ENCODE measurements at regions not wholly inside any gene's neighbourhood (a gene's known extent, or its start where the extent isn't known, plus 50 kb on each side); places are given as distances from the start of the nearest gene placed in this dataset.

DNA sequence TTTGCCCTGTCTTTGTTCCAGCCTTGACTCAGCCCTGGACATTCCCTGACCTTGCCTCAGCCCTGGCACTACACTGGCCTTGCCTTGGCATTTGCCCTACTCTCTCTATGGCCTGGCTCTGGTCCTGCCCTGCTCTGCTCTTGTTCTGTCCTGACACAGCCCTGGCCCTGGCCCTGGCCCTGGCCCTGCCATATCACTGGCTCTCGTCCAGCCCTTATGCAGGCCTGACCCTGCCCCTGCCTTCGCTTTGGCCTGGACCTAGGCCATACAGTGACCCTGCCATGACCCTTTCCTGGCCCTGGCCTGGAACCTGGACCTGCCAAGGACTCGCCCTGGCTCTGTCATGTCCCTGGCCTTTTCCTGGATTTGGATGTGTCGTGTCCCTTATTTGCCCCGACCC is 646.0 kb downstream of the ZNF37A start:
- TF ChIP-seq POLR2AphosphoS5 (IDR thresholded peaks at IDR 0.05) (no peak), POLR2A (IDR thresholded peaks at IDR 0.05) (no peak), CTCF (IDR thresholded peaks at IDR 0.05) (no peak)
